NCI-H1105 treated with DMSO at 0.1 percent for 48 hours (cell line): ENCODE measurements at regions not wholly inside any gene's neighbourhood (a gene's known extent, or its start where the extent isn't known, plus 50 kb on each side); places are given as distances from the start of the nearest gene placed in this dataset.

Experiments
- DNase-seq: peaks from one replicate; lab custom pipeline; 2025; lab: John Stamatoyannopoulos, UW

- no peak for DNase-seq
Measured at GRCh38 chr6:167494698-167495435, 170.0 kb downstream of the TTLL2 start.

- DNase-seq: no peak
Measured at GRCh38 chr6:167495506-167496401, 170.9 kb downstream of the TTLL2 start.

GRCh38 chr6:167496707-167497106 is 171.8 kb downstream of the TTLL2 start:
- no peak for DNase-seq

- no peak for DNase-seq
Measured at GRCh38 chr6:167497428-167498056, 172.7 kb downstream of the TTLL2 start.

GRCh38 chr6:167499161-167499660 is 174.3 kb downstream of the TTLL2 start:
- DNase-seq: no peak

GRCh38 chr6:167500961-167501360 is 176.1 kb downstream of the TTLL2 start:
- no peak for DNase-seq

GRCh38 chr6:167501831-167502385 is 177.0 kb downstream of the TTLL2 start:
- no peak for DNase-seq

GRCh38 chr6:167502471-167502870 is 177.6 kb downstream of the TTLL2 start:
- no peak for DNase-seq

GRCh38 chr6:167504385-167504961 is 179.6 kb downstream of the TTLL2 start:
- DNase-seq: no peak

- DNase-seq: no peak
Measured at GRCh38 chr6:167505199-167505598, 180.3 kb downstream of the TTLL2 start.

- no peak for DNase-seq
Measured at GRCh38 chr6:167505782-167506181, 180.9 kb downstream of the TTLL2 start.

- no peak for DNase-seq
Measured at GRCh38 chr6:167506443-167507301, 181.8 kb downstream of the TTLL2 start.

- DNase-seq: no peak
Measured at GRCh38 chr6:167507376-167507945, 182.6 kb downstream of the TTLL2 start.

GRCh38 chr6:167508919-167509852 is 184.3 kb downstream of the TTLL2 start:
- no peak for DNase-seq

GRCh38 chr6:167509853-167510220 is 185.0 kb downstream of the TTLL2 start:
- no peak for DNase-seq

GRCh38 chr6:167510648-167511047 is 185.8 kb downstream of the TTLL2 start:
- no peak for DNase-seq

- no peak for DNase-seq
Measured at GRCh38 chr6:167512696-167513375, 187.9 kb downstream of the TTLL2 start.

- no peak for DNase-seq
Measured at GRCh38 chr6:167513778-167514177, 188.9 kb downstream of the TTLL2 start.

- DNase-seq: no peak
Measured at GRCh38 chr6:167514524-167514923, 189.6 kb downstream of the TTLL2 start.
